AG20443 (cell line): ENCODE measurements at regions not wholly inside any gene's neighbourhood (a gene's known extent, or its start where the extent isn't known, plus 50 kb on each side); places are given as distances from the start of the nearest gene placed in this dataset.

Experiments used
- DNase-seq: peaks from one replicate; pipeline ENCODE4 v3.0.0; 2012; ENCODE audit warnings: low spot score, mixed read lengths

DNA sequence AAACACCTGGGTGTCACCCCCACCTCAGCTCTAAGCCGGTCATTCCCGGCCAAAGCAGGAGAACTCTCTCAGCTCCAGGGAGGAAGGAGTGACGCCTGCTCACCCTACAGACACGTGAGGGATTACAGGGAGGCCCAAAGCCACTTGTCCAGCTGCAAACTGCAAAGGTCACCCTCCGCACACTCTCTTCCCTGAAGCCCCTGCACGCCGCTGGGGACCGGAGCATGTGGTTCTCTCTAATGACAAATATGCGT is 108.0 kb upstream of the ID2 start:
- no peak for DNase-seq

DNA sequence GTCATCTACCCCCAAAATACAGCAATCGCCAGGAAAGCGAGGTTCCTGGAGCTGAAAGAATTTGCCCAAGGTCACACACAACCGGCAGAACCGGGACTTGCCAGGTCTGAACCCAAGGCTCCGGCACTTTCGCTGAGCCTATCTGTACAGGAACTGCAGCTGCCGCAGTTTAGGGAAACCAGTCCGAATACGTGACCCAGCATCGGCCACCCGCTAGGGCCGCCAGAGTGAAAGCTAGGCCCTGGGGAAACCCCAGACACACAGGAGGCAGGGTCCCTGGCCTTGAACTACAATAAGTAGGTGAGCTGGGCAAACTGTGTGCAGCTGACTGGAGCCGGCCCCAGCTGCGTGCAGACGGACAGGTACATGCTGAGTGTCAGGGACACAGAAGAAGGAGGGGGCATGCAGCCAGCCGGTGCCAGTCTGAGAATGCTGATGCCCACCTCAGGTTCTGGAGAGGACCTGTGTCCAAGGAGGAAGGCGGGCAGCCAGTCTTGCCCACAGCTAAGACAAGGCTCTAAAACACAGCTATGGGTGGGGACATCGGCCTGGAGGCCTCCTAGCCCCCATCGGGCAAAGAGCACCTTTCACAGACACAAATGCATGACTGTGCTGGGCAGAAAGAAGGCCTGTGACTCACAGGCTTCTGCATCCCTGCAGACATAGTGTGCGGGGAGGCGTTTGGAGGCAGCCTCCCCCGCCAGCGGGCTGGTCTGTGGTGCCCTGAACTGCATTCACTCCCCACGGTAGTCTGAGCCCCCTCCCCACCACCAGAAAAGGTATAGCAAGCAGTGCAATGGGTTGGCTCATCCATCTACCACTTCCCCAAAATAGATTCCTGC is 107.4 kb upstream of the ID2 start:
- DNase-seq: no peak

DNA sequence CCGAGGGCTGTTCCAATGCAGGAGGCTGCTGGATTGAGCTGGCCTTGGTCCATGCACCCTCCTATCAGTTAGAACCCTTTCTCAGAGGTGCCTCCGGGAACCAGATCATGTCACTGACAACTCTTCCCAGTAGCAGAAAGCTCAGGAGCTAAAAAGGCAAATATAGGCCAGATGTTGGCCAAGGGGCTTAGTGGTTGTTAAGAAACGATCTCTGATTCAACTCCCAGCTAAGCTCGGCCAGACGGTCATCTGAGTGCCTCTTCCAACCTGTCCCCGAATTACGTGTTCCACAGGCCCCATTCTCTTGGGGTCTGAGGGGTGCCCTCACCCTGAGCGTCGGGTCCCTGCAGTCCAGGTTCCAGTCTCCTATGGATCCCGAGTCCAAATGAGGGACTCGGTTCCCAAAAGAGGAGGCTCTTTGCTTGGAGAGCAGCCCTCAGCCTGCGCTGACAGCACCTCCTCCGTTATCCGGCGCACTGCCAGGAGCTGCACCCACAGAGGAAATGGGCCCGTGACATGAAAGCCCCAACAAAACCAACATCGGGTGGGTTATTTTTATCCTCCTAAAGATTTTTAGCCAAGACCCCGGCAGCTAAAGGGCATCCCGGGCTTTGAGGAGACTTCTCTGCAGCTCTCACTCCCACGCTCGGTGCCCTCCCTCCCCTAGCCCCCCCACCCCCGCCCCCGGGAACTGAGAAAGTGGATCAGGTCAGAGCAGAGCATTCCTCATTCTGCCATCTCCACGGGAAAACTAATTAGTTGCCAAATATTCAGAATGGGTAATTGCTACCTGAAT is 106.6 kb upstream of the ID2 start:
- no peak for DNase-seq

DNA sequence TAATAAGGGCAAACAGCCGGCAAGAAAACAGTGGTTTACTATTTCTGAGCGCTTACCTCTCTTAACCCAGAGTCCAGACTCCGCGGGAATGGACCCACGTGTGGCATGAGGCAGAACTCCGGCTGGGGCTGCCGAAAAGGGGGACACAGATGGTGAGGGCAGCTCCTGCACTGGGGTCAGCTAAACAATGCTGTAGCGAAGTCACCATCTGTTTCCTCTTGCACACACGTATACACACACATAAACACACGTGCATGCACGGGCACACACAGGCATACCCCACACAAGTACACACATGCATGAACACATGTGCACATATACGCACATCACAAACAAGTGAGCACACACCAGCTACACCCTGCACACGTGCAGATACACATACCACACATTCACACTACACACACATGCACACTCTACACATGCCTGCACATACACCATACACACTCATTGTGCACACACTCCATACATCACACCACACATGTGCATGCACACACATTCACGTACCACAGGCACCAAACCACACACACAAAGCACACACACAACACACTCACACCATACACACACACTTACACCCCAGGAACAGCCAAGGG is 105.9 kb upstream of the ID2 start:
- DNase-seq: no peak

DNA sequence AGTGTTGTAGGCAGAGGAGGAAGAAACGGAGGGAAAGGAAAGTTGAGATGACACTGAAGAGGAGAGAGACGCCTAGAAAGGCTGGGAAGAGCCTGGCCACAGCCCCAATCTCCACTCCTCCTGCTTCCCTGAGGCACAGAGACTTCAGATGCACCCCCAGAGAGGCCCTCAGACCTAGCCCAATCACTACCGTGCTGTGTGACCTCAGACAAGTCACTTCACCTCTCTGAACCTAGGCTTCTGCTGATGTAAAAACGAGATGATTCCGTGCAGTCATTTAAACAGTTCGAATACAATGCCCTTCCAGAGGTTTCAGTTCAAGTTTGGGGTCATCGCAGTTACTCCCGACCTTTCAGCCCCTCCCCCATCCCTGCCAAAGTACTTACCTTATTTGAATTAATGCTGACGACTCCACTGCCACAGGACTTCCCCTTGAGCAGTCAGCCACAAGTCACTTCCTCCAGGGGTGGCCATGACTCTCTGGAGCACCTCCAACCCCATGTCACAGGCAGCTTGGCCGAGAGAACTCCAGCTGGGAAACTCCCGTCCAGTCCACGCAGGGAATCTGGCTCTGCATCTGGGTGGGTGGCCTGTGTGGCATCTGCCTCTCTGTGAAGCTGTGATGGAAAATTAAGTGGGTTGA is 105.2 kb upstream of the ID2 start:
- no peak for DNase-seq

DNA sequence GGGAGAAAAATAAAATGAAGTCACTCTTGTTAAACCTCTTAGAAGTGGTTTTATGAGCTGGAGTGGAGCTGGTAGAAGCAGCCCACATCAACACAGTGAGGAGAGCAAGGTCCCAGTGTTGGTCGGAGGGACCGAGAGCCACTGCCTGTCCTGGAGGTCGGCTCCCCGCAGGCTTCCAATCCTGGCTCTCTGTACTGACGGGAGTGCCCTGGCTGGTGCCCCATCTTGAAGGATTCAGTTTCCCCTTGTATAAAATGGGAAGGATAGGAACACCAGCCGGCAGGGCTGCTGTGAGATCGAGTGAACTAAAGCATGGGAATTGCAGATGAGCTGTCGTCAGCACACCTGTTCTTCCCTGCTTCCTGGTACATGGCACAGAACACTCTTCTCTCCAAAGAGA is 104.3 kb upstream of the ID2 start:
- no peak for DNase-seq

DNA sequence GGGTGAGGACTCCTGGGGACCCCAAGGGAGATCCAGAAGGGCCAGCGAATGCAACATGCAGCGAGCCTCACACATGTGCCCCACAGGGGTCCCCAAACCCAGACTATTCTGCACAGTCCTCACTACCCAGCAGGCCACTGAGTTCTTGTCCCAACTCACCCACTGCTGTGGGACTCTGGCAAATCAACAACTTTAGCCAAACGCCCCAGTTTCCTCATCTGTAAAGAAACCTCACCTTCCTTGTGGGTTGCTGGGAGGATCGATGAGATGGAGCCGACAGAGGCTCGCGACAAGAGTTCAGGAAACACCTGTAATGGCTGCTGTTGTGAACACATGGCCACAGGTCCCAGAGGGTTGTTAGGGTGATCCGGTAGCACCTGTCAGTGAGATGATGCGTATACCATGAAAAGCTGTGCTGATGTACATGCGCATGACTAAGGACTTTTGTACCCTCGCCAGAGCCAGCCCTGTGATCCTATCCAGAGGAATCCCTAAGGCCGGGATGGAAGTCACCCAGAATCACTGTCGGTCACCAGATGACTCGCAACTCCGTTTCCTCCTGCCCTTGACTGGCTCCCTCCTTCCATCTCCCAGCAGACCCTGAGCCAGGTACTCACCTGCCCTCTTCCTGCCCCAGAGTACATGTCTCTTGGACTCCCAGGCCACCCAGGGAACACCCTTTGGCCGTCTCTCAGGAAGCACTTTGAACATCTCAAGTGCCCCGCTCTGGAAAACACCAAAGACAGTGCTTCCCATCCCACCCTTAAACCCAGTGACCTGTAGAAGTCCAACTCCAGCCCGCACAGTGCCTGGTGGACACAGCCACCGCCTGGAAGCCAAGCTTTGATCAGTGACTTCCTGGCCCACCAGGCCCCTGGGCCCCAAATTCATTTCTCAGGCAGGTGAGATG is 103.3 kb upstream of the ID2 start:
- no peak for DNase-seq

DNA sequence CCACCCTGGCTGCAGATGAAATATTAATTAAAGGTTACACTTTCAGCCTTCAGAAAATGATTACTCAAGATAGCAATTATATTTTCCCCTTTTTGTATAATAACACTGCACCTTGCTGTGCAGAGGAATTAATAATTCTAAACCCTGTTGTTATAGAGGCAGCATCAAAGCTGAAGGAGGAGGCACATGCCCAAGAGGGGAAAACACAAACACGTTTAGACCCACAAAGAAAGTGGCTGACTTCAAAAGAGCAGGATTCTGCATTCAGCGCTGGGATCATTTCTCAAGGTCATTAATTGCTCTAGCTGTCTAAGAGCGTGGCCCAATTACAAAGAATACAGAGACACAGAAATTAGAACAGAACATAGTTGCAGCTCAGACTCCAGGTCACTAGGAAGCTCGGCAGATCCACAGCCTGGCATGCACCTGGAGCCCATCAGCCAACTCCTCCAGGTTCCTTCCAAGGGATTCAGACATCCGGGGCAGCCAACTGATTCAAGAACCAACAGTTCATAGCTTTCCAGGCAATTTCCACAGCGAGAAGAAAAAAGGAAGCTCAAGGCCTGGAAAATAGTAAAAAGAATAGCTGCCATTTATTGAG is 102.3 kb upstream of the ID2 start:
- DNase-seq: no peak

DNA sequence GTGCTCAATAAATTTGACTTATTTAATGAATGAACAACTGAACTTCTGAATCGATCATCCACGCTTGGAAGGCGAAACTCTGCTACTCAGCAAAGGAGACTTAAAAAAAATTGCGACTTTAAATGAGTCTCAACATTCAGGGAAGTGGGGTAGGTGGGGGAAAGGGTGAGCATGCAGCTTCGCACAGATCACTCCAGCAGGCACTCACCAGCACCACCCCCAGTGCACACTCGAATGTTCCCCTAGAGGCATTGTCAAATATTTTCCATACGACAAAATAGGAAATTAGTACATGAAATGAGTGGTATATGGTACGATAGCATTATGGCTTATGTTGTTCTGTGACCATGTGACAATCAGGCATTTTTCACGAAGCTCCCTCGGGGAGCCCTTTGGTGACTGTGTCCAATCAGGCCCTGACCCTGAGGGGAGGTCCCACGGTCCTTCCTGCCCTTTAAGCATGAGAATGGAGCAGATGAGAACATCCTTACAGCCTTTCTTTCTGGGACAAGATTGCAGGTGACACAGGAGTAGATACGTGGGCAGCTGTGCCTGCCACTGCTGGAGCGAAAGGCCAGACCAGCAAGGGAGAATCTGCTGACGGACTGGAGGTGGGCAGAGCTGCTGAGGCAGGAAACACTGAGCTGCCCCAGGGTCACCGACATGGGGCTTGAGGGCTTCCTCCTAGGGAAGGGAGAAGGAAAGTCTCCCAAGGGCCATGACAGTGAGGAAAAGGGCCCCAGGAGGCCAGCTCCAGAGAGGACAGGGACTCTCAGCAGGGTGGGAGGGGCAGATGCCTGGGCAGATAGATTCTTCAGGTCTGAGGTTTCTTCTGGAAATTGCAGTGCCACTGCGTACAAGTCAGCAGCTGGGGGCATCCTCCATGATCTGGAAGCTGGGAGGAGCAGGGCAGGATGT is 101.3 kb upstream of the ID2 start:
- no peak for DNase-seq

DNA sequence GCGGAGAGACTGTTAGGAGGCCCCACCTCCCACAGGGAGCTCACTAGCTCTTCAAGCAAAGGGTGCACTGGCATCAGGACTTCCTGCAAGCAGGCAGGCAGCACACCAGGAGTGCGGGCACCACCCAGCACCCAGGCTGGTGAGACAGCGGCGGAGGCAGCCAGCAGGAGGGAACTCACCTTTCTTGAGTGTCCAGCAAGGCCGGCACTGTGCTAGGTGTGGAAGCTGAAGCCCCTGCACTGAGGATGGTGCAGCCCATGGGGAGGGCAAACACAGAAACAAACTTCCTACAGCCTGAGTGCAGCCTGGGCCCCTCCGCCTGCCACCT is 100.7 kb upstream of the ID2 start:
- no peak for DNase-seq

DNA sequence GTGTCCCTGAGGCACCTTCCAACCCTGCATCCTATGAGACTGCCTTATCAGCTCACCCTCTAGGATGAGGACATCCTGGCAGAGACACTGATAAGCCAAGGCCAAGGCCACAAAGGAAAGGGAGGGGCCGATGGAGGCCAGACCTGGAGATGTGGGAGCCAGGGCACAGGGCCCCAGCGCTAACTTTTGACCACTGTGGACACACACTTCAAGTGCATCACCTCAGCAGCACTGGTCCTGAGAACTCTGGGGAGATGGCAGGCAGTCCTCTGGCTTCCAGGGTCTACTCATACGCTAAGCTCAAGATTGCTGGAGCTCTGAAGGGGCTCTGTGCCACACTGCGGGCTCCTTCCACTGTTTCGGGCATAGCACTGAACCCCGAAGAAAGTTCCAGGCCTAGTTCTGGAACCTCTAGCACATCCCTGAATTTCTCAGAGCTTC is 100.2 kb upstream of the ID2 start:
- no peak for DNase-seq

DNA sequence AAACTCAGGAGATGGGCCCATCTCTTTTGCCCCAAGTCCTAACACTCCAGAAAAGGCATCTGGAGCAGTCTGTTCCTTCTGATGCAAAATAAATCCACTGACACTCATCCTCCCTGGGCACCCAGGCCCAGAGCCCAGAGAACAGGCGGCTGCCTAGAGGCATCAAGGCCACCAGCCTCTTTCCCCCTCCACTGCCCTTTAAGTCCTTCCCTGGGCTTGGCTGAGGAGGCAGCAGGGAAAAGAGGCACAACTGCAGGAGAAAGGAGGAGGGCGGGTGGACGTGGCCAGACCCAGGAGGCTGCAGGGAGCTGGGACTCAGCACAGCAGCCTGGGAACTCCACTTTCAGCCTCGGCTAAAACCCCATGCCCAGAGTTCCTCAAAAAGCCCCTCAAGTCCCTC is 99.7 kb upstream of the ID2 start:
- no peak for DNase-seq

DNA sequence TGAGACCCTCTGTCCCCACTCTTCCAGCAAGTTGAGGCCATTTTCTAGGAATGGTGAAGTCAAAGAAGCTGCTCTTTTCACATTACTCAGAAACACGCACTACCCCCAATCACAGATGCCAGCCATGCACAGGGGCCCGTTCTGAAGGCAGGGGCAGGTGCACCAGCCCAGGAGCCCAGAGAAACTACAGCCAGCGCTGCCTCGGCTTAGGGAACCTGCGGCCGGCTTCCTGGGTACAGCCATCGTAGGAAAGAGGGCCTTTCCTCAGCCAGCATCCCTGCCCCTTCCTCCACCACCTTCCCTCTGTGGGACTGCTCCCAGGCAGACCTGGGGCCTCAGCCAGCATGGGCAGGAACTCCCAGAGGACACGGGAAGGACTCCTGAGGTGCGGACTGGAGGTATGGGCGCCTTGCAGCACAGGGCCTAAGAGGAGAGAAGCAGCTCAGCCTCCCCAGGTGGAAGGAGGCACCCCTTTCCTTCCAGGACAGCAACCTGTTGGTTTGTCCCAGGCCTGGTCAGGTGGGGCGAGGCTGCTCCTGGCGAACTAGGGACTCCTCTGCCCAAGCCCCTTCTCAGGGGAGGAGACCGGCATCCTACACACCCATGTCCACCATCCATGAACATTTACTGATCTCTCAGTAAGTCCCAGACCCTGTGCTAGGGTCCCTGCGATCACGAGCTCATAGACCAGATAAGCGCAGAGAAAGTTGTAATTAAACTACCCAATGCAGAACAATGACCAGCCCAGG is 99.0 kb upstream of the ID2 start:
- no peak for DNase-seq

DNA sequence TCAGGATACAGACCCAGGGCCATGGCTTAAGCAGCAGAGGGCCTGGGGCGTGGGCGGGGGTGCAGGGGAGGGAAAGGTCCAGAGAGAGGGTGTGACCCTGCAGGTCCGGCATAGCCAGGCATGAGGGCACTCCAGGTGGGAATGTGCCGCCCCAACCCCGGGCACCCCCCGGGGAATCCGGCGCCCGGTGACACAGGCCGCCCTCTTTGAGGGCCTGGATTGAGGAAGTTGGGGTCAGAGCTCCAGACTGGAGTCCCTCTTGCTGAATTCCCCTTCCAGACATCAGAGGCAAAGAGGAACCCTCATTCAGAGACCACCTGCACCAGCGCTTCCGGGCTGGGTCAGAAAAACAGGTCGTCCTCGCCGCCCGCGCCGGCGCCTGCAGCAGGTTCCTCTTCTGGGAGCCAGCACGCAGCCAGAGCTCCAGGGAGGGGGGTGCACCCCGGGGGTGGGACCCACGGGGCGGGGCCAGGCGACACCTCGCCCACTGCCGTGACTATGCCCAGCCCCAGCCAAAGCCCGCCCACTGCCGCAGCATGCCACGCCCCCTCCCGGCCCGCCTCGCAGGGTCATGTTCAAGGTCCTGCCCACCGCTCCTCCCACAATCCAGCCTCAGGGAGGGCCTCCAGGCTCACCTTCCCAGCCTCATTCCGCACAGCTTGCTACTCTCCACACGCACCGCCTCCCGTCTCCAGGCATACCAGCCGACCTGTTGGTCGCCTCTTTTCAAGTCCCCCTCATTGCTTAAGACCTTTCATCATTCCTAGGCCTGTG is 98.3 kb upstream of the ID2 start:
- no peak for DNase-seq

DNA sequence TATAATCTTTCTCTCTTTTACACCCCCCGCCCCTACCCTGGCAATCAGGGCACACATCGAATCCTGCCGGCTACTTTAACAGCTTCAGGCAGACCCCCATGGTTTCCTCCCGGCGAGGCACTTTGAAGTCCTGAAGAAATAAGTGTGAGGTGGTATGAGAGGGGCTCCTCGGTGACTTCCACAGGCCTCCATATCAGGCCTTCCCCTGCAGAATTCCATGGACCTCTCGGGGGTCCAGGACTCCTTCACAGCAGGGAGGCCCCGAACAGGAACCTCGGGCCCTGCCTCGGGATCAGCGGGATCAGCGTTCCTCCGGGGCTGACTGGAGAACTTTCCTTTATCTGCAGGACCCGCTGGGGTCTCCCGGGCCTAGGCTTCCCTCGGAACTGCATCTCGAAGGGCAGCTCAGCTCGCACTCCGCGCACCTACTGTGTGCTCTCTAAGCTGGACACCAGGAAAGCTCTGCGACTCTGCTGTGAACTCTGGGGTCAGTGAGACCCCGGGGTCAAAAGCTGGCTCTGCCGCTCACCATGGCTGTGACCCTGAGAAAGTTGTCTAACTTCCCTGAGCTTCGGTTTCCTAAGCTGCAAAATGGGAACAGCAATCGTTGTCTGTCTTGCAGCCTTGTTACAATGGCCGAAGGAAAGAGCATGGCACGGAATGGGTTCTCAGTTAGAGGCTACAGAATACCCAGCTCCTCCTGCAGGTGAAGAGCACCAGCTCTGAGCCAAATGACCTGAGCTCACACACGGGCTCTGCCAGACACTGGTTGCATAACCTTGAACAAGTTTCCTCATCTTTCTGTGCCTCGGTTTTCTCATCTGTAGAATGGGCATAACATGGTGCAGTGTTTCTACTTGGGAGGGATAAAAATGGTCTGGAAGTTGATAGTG is 97.4 kb upstream of the ID2 start:
- no peak for DNase-seq

DNA sequence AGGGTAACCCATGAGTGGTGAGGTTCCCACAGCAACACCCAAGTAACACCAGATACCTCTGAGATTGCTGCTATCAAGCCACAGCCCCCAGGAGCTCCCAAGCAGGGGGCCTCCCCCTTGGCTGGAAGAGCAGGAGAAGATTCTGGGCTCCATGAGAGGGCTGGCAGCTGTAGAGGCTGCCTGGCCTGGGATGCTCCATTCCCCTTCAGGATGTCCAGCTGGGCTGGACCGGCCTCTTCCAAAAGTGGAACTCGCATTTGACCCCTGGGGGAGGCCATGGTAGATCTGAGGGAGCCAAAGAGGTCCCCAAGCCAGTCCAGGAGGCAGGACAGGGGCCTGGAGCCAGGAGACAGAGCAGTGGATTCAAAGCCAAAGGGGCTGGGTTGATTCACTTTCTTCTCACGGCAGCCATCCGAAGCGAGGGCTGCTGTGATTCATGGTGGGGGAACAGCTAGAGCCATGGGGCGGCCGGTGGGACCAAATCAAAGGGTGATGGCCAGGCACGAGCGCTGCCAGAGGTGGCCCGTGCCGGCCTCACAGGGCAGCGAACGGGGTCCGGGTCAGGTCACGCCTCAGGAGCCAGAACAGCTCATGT is 95.3 kb upstream of the ID2 start:
- DNase-seq: peak; percentile 65

DNA sequence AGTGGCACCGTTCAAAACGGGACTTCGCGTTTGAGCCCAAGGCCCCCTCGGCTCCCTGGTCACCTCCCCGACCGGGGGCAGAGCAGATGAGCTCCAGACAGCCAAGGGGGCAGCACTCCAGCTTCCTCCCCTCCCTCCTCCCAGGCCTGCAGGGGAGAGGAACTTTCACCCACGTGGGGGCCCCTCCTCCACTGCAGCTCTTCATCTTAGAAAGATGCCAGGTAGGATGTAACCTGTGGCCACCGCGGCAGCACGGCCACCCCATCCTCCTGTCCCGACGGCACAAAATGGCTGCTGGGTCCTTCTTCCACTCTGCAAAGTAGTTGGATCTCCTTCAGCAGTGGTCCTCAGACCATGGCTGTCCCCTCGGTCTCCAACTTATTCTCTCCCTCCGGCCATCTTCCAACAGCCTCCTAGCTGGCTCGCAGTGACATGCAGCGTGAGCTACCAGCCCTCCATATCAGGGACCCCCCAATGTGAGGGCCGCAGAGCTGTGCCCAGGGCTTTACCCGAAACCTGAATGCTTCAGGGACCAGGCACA is 94.5 kb upstream of the ID2 start:
- DNase-seq: no peak
